ENCODE measurements at regions not wholly inside any gene's neighbourhood (a gene's known extent, or its start where the extent isn't known, plus 50 kb on each side); places are given as distances from the start of the nearest gene placed in this dataset.

- H3K4me1 ChIP-seq (ENCODE audit: control insufficient read depth, insufficient read depth, low read length): peaks cover 2% of the 10 kb centered on the region; the same call in 1 of the 2 replicates
- ChIA-PET POLR2A (ENCODE audit: unreplicated experiment) (no interaction called here), CTCF (no interaction called here)
- H3K14ac ChIP-seq (replicated peaks; ENCODE audit: low read depth, low read length): no peak overlapping the region
- BruUV-seq (replicated peaks): no TSS peak
- no peaks in the 10 kb centered on the region for H3K9me1 ChIP-seq (ENCODE audit: insufficient read depth, low read length)
- intact Hi-C loops (cut with micrococcal nuclease): no loop called here
- DNase-seq: no peak
- no peak overlapping the region for H3K23ac ChIP-seq (ENCODE audit: low read depth, low read length)
- no peak overlapping the region for H4K91ac ChIP-seq (ENCODE audit: insufficient read depth, low read depth, low read length)
- no peak overlapping the region for H2AK5ac ChIP-seq (ENCODE audit: low read depth, low read length)
- WGBS, 2 experiments (ENCODE audit: extremely low coverage in 2 of 2, insufficient read length in 1 of 2): no CpG with 5 or more reads among the region's 2 CpGs
- H3K9ac ChIP-seq (ENCODE audit: low read depth, low read length): no peak overlapping the region
- no peak overlapping the region for H3K4ac ChIP-seq (ENCODE audit: low read depth, low read length)
- no peak overlapping the region for H3K4me2 ChIP-seq (ENCODE audit: low read depth, low read length)
- H3K4me3 ChIP-seq (ENCODE audit: insufficient read depth, low read depth, low read length): no peak overlapping the region
- peaks cover 35% of the 10 kb centered on the region for H3K27me3 ChIP-seq (ENCODE audit: control insufficient read depth, insufficient read depth, low read length)
- no peak overlapping the region for H3K18ac ChIP-seq (ENCODE audit: low read depth, low read length)
- dilution Hi-C loops (cut with HindIII; ENCODE audit: low sequenced_read_pairs, unreplicated experiment): no loop called here
- no peak overlapping the region for H2AFZ ChIP-seq (replicated peaks; ENCODE audit: low read length, poor library complexity)
- no peaks in the 10 kb centered on the region for H3K9me3 ChIP-seq (ENCODE audit: control insufficient read depth, insufficient read depth, low read length)
- H2BK5ac ChIP-seq (ENCODE audit: low read depth, low read length, poor library complexity, severe bottlenecking): no peak overlapping the region
- no peak overlapping the region for H4K8ac ChIP-seq (ENCODE audit: low read depth in 2 of 2, low read length in 2 of 2)
- H4K5ac ChIP-seq (ENCODE audit: low read depth, low read length): no peak overlapping the region
- H2BK15ac ChIP-seq (ENCODE audit: low read depth, low read length): no peak overlapping the region
- no peak overlapping the region for H3K27ac ChIP-seq (ENCODE audit: insufficient read depth, low read length)
- no peak for TF ChIP-seq RAD21 (IDR thresholded peaks at IDR 0.05; ENCODE audit: low read length)
- no peak for TF ChIP-seq MAZ (IDR thresholded peaks at IDR 0.05; ENCODE audit: borderline replicate concordance, low read depth, low read length)
- TF ChIP-seq NFE2L2 (IDR thresholded peaks at IDR 0.05; ENCODE audit: low read depth, low read length): no peak
- TF ChIP-seq RCOR1 (IDR thresholded peaks at IDR 0.05; ENCODE audit: insufficient replicate concordance, low read length): no peak
- TF ChIP-seq ELK1 (IDR thresholded peaks at IDR 0.05; ENCODE audit: borderline replicate concordance, low read depth, low read length): no peak
- no peak for TF ChIP-seq FOS (IDR thresholded peaks at IDR 0.05; ENCODE audit: low read depth, low read length)
- no peak for TF ChIP-seq MXI1 (IDR thresholded peaks at IDR 0.05; ENCODE audit: borderline replicate concordance, low read depth, low read length)
- no peak for TF ChIP-seq USF2 (IDR thresholded peaks at IDR 0.05; ENCODE audit: low read depth, low read length)
- TF ChIP-seq RFX5 (IDR thresholded peaks at IDR 0.05; ENCODE audit: low read depth, low read length): no peak
- no peak overlapping the region for H2BK20ac ChIP-seq (ENCODE audit: low read depth, low read length)
- in situ Hi-C loops (cut with MboI; ENCODE audit: low sequenced_read_pairs): no loop called here
- H3K36me3 ChIP-seq (ENCODE audit: control insufficient read depth, insufficient read depth, low read length): no peaks in the 10 kb centered on the region
- H2BK120ac ChIP-seq (ENCODE audit: low read depth, low read length): no peak overlapping the region
- H4K20me1 ChIP-seq (ENCODE audit: insufficient read depth, low read length): no peaks in the 10 kb centered on the region
- H3K56ac ChIP-seq (ENCODE audit: extremely low read depth, insufficient read depth, low read length): no peak overlapping the region
- no peaks in the 10 kb centered on the region for H3K79me1 ChIP-seq (ENCODE audit: low read depth in 1 of 2, low read length in 2 of 2)
- H2AK9ac ChIP-seq (replicated peaks; ENCODE audit: low read depth, low read length, poor library complexity): no peak overlapping the region
- no peak for ATAC-seq (ENCODE audit: low read depth)
Measured at GRCh38 chr12:11980115-11980514, 90.6 kb upstream of the BCL2L14 start.

All from IMR-90 (cell line).